ENCODE measurements at regions not wholly inside any gene's neighbourhood (a gene's known extent, or its start where the extent isn't known, plus 50 kb on each side); places are given as distances from the start of the nearest gene placed in this dataset.

GRCh38 chr11:110808248-110808647 lies 96.0 kb upstream of the ARHGAP20 start:
- TF ChIP-seq CTCF (IDR thresholded peaks at IDR 0.05) (no peak), POLR2A (IDR thresholded peaks at IDR 0.05) (no peak)
